ENCODE measurements at regions not wholly inside any gene's neighbourhood (a gene's known extent, or its start where the extent isn't known, plus 50 kb on each side); places are given as distances from the start of the nearest gene placed in this dataset.

- TF ChIP-seq, protein P1, sequence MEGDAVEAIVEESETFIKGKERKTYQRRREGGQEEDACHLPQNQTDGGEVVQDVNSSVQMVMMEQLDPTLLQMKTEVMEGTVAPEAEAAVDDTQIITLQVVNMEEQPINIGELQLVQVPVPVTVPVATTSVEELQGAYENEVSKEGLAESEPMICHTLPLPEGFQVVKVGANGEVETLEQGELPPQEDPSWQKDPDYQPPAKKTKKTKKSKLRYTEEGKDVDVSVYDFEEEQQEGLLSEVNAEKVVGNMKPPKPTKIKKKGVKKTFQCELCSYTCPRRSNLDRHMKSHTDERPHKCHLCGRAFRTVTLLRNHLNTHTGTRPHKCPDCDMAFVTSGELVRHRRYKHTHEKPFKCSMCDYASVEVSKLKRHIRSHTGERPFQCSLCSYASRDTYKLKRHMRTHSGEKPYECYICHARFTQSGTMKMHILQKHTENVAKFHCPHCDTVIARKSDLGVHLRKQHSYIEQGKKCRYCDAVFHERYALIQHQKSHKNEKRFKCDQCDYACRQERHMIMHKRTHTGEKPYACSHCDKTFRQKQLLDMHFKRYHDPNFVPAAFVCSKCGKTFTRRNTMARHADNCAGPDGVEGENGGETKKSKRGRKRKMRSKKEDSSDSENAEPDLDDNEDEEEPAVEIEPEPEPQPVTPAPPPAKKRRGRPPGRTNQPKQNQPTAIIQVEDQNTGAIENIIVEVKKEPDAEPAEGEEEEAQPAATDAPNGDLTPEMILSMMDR (IDR thresholded peaks at IDR 0.05): no peak
- TF ChIP-seq POLR2A (IDR thresholded peaks at IDR 0.05) (no peak), POLR2AphosphoS5 (IDR thresholded peaks at IDR 0.05; ENCODE audit: insufficient read depth in 1 of 2, low read depth in 1 of 2) (no peak)
Observed at GRCh38 chr4:136637071-136637777, 895.1 kb downstream of the PCDH18 start.

All from vagina (tissue), 2 donors.